Lower leg skin (tissue), 3 donors: ENCODE measurements at regions not wholly inside any gene's neighbourhood (a gene's known extent, or its start where the extent isn't known, plus 50 kb on each side); places are given as distances from the start of the nearest gene placed in this dataset.

Experiments used
- POLR2A ChIP-seq, 2 donors: fragments of 450-650 bp; IDR thresholded peaks; one replicate each; pipeline ENCODE4 v1.6.1; 2016 to 2017; ENCODE audit warnings: antibody characterized with exemption in 2 of 2, mild to moderate bottlenecking in 1 of 2, moderate library complexity in 1 of 2
- TF ChIP-seq, protein P1 (sequence below), 3 donors: fragments of 450-650 bp; IDR thresholded peaks; one replicate each; pipeline ENCODE4 v1.5.1; 2016; ENCODE audit warnings: antibody characterized with exemption in 3 of 3, mild to moderate bottlenecking in 3 of 3, moderate library complexity in 2 of 3

DNA sequence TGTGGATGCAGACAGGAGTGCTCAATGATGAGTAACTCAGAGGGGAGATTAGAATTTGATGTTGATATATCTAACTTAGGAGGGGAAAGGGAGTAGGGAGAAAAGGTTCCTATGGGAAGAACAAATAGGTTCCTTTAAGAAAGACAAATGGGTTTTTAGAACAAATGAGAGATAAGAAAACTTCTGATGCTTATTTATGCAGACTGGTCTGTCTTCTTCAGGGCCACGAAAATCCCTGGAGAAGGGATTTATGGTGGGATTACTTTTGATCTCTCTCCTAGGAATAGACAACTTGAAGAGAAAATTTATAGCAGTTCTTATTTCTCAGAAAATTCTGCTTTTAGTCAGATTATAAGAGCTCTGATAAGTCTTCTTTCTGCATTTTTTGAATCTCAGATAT lies 99.0 kb upstream of the DDHD1 start:
- TF ChIP-seq, protein P1, sequence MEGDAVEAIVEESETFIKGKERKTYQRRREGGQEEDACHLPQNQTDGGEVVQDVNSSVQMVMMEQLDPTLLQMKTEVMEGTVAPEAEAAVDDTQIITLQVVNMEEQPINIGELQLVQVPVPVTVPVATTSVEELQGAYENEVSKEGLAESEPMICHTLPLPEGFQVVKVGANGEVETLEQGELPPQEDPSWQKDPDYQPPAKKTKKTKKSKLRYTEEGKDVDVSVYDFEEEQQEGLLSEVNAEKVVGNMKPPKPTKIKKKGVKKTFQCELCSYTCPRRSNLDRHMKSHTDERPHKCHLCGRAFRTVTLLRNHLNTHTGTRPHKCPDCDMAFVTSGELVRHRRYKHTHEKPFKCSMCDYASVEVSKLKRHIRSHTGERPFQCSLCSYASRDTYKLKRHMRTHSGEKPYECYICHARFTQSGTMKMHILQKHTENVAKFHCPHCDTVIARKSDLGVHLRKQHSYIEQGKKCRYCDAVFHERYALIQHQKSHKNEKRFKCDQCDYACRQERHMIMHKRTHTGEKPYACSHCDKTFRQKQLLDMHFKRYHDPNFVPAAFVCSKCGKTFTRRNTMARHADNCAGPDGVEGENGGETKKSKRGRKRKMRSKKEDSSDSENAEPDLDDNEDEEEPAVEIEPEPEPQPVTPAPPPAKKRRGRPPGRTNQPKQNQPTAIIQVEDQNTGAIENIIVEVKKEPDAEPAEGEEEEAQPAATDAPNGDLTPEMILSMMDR (IDR thresholded peaks at IDR 0.05), result no peak
- no peak for TF ChIP-seq POLR2A (IDR thresholded peaks at IDR 0.05)
